Vagina (tissue), 2 donors: ENCODE measurements at regions not wholly inside any gene's neighbourhood (a gene's known extent, or its start where the extent isn't known, plus 50 kb on each side); places are given as distances from the start of the nearest gene placed in this dataset.

Experiments
- POLR2A ChIP-seq, 2 donors: fragments of 450-650 bp; IDR thresholded peaks; one replicate each; pipeline ENCODE4 v1.6.1; 2017; ENCODE audit warnings: antibody characterized with exemption in 2 of 2, mild to moderate bottlenecking in 2 of 2, moderate library complexity in 2 of 2
- TF ChIP-seq, protein P1 (sequence below), 3 experiments: fragments of 450-650 bp in 2 of 3; fragments of 200-600 bp in 1 of 3; sonication (generic) in 1 of 3; IDR thresholded peaks; one replicate each; pipeline ENCODE4 v1.5.1; 2017 to 2019; ENCODE audit warnings: antibody characterized with exemption in 3 of 3, mild to moderate bottlenecking in 2 of 3, moderate library complexity in 2 of 3

DNA sequence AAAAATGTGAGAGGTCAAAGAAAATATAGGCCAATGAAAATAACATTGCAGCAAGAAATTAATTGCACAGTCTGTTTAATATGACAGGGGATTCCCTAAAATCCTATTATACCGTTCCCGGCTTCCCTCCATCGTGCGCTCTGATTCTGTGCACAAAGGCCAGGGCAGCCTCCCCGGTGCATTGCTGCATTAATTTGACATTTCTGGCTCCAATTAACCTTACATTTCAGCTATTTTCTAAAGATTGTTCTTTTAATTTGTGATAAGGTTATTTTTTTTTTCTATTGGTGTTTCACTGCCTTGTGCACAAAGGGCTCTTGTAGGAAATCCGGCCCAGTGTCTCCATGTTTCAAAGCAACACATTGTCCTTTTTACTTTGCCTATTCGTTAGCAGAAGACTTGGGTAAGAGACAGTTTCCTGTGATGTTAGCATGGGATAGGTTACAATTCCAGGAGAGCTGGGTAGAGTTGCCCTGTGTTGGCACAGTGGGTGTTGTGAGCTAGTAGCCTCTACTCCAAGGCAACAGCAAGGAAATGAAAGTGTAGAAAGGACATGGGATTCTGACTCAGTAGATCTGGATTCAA, 257.3 kb upstream of the IGF1R start:
- TF ChIP-seq, protein P1, sequence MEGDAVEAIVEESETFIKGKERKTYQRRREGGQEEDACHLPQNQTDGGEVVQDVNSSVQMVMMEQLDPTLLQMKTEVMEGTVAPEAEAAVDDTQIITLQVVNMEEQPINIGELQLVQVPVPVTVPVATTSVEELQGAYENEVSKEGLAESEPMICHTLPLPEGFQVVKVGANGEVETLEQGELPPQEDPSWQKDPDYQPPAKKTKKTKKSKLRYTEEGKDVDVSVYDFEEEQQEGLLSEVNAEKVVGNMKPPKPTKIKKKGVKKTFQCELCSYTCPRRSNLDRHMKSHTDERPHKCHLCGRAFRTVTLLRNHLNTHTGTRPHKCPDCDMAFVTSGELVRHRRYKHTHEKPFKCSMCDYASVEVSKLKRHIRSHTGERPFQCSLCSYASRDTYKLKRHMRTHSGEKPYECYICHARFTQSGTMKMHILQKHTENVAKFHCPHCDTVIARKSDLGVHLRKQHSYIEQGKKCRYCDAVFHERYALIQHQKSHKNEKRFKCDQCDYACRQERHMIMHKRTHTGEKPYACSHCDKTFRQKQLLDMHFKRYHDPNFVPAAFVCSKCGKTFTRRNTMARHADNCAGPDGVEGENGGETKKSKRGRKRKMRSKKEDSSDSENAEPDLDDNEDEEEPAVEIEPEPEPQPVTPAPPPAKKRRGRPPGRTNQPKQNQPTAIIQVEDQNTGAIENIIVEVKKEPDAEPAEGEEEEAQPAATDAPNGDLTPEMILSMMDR (IDR thresholded peaks at IDR 0.05) = no peak
- TF ChIP-seq POLR2A (IDR thresholded peaks at IDR 0.05) = no peak
